Type B pancreatic cell (in vitro differentiated cells): ENCODE measurements at regions not wholly inside any gene's neighbourhood (a gene's known extent, or its start where the extent isn't known, plus 50 kb on each side); places are given as distances from the start of the nearest gene placed in this dataset.

ENCODE experiments used
- DNase-seq: peaks from one replicate; pipeline ENCODE4 v3.0.0; 2021; ENCODE audit warnings: mixed read lengths; ENCODE audit not compliant: unreplicated experiment; ENCODE audit errors: extremely low spot score
- H3K27ac Mint-ChIP-seq: 2 replicates; pipeline ENCODE4 v1.8.0; 2021; ENCODE audit warnings: mild to moderate bottlenecking, mixed read lengths
- H3K27me3 Mint-ChIP-seq: 2 replicates; pipeline ENCODE4 v1.8.0; 2021; ENCODE audit warnings: mixed read lengths
- H3K36me3 Mint-ChIP-seq: 2 replicates; pipeline ENCODE4 v1.8.0; 2021; ENCODE audit warnings: mixed read lengths
- H3K4me1 Mint-ChIP-seq: one replicate; pipeline ENCODE4 v1.8.0; 2021; ENCODE audit warnings: mixed read lengths; ENCODE audit not compliant: unreplicated experiment
- H3K4me3 Mint-ChIP-seq: 2 replicates; pipeline ENCODE4 v1.8.0; 2021; ENCODE audit warnings: mild to moderate bottlenecking, mixed read lengths
- H3K9me3 Mint-ChIP-seq: 2 replicates; pipeline ENCODE4 v1.8.0; 2021; ENCODE audit warnings: mixed read lengths
- TF ChIP-seq, protein P1 (sequence below): fragments of 200-600 bp; sonication (generic); conservative IDR thresholded peaks from 2 replicates; pipeline ENCODE4 v1.5.0; 2021; ENCODE audit warnings: antibody characterized with exemption, mild to moderate bottlenecking

DNA sequence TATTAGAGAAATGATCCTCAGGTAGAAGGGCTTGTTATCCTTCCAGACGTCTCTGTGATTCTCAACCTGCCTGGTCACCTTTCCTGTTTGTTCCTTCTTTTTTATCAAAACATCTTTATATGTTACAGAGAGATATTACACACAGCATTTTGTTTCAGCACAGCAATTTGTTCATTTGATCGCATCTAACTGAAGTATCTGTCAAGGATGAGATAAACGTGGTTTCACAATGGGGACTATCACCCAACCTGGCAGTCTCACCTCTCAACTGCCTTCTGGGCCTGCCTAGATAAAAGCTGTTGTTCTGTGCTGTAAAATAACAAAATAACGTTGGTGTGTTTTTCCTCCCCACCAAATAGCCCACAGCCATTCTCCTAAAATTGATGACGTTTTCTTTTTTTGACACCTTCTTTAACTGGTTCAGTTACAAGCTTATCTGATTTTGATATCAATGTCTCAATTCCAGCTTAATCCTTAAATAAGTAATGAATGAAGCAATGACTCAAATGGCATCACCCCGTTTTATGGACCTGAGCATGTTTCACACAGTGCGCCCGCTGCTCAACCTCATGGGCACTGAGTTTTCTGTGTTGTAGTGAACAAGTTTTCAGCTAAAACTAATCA, 367.9 kb upstream of the RUNX1 start:
- Mint-ChIP-seq H3K4me1 (no peaks in the 10 kb centered on the region), H3K4me3 (no peak overlapping the region), H3K9me3 (peaks cover 3% of the 10 kb centered on the region), H3K27me3 (peaks cover 9% of the 10 kb centered on the region), H3K27ac (no peak overlapping the region), H3K36me3 (no peaks in the 10 kb centered on the region)
- TF ChIP-seq, protein P1, sequence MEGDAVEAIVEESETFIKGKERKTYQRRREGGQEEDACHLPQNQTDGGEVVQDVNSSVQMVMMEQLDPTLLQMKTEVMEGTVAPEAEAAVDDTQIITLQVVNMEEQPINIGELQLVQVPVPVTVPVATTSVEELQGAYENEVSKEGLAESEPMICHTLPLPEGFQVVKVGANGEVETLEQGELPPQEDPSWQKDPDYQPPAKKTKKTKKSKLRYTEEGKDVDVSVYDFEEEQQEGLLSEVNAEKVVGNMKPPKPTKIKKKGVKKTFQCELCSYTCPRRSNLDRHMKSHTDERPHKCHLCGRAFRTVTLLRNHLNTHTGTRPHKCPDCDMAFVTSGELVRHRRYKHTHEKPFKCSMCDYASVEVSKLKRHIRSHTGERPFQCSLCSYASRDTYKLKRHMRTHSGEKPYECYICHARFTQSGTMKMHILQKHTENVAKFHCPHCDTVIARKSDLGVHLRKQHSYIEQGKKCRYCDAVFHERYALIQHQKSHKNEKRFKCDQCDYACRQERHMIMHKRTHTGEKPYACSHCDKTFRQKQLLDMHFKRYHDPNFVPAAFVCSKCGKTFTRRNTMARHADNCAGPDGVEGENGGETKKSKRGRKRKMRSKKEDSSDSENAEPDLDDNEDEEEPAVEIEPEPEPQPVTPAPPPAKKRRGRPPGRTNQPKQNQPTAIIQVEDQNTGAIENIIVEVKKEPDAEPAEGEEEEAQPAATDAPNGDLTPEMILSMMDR = no peak
- DNase-seq = no peak

DNA sequence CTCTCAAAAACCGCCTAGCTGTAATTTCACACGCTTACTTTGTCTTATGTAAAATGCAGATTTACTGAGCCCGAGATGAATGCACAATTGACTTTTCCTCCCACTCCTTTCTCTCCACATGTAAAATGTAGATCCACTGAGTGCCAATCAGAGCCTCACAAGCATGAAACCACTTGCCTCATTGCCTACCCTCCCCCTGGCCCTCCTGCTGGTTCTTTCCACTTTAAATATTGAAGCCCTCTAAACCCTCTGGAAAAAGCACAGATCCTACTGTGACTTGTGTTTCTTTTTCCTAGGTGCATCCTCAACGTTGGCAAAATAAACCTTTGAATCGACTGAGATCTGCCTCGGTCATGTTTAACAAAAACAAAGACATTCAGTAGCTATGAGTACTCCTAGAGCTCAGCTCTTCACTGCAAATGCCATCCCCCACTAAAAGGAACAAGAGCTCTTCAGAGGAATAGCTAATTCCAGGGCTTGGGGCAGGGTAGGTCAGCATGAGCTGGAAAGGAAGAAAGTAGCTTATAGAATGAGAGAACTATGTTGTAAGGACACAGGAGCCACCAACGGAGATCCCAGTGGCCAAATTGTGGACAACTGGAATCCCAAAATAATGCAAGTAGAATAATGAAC, 365.5 kb upstream of the RUNX1 start:
- H3K27me3 Mint-ChIP-seq = peaks cover 18% of the 10 kb centered on the region
- no peaks in the 10 kb centered on the region for H3K4me1 Mint-ChIP-seq
- no peaks in the 10 kb centered on the region for H3K9me3 Mint-ChIP-seq
- no peak overlapping the region for H3K4me3 Mint-ChIP-seq
- H3K27ac Mint-ChIP-seq = no peak overlapping the region
- TF ChIP-seq, protein P1 = no peak
- no peak for DNase-seq
- H3K36me3 Mint-ChIP-seq = no peaks in the 10 kb centered on the region

DNA sequence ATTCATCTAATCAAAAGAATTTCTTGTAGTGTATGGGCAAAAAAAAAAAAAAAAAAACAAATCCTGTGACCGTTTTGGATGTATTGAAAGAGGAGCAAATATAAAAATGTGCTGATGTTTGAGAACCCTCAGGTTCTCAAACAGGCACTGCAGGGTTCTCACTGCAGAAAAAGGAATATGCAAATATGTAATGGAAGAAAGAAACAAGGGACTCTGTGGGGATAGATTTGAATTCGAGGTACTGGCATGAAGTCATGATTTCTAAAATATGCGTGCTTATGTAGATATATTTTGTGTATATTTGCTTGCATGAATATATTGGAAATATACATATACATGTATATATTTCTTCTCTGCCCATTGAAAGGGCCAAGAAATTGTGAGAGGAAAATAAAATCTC, 365.0 kb upstream of the RUNX1 start:
- no peak overlapping the region for H3K4me3 Mint-ChIP-seq
- H3K4me1 Mint-ChIP-seq = no peaks in the 10 kb centered on the region
- no peak for DNase-seq
- no peaks in the 10 kb centered on the region for H3K36me3 Mint-ChIP-seq
- H3K9me3 Mint-ChIP-seq = no peaks in the 10 kb centered on the region
- peaks cover 18% of the 10 kb centered on the region for H3K27me3 Mint-ChIP-seq
- no peak overlapping the region for H3K27ac Mint-ChIP-seq
- TF ChIP-seq, protein P1 = no peak

DNA sequence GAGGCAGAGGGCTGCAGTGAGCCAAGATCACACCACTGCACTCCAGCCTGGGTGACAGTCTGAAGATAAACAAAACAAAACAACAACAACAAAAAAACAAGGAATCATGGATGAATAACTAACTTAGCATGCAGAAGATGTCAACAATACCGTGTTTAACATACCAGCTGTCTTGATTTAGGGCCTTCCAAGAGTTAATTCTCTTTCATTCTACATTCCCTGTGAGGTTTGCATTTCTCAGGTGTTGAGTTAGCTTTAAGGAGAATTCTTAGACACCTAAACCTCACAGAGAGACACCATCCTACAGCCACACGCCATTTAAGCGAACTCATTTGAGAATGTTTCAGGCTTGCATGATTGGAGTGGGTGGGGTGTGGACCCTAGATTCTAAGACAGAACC, 363.1 kb upstream of the RUNX1 start:
- DNase-seq = no peak
- Mint-ChIP-seq H3K27me3 (peaks cover 23% of the 10 kb centered on the region), H3K4me3 (no peak overlapping the region), H3K27ac (no peak overlapping the region), H3K4me1 (no peaks in the 10 kb centered on the region), H3K9me3 (no peaks in the 10 kb centered on the region), H3K36me3 (no peaks in the 10 kb centered on the region)
- TF ChIP-seq, protein P1 = no peak

DNA sequence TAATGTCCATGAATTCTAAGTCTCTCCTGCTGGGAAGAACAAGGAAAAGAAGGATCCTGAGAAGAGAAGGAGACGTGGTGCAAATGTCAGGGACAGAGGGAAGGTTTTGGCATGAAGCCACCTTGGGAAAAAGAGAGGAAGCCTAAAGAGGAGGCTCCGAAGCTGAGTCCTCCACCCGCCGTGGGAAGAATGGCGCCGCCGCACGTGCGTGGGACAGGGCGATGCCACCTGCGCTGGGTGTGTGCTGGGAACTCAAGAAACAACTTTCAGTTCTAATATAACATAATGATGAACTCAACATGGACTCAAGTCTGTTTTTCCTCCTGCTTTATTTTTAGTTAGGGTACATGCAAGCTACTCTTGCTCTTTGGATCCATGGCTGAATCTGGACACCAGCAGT, 362.3 kb upstream of the RUNX1 start:
- Mint-ChIP-seq H3K27me3 (peaks cover 22% of the 10 kb centered on the region), H3K9me3 (no peaks in the 10 kb centered on the region), H3K27ac (no peak overlapping the region), H3K36me3 (no peaks in the 10 kb centered on the region), H3K4me3 (no peak overlapping the region), H3K4me1 (no peaks in the 10 kb centered on the region)
- TF ChIP-seq, protein P1 = no peak
- no peak for DNase-seq
